HG03039 (cell line): ENCODE measurements at regions not wholly inside any gene's neighbourhood (a gene's known extent, or its start where the extent isn't known, plus 50 kb on each side); places are given as distances from the start of the nearest gene placed in this dataset.

Experiments used
- ATAC-seq: cut with Tn5 transposase; IDR thresholded peaks from one replicate; pipeline ENCODE4 v1.9.1; 2021; ENCODE audit warnings: mild to moderate bottlenecking, moderate library complexity; ENCODE audit not compliant: unreplicated experiment

DNA sequence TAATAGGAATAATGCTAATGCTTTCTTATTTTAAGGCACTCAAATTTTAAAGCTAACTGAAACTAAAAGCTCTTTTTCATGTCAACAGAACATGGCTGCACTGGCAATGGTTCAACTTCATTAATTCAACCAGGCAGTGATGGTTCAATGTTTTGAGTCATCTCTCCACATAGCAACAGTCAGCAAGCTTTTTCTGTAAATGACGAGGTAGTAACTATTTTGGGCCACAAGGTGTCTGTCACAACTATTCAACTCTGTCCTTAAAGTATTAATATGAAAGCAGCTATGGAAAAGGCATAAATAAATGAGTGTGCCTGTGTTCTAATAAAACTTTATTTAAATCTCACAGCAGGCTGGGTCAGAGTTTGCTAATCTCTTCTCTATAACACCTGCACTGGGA, 1425.6 kb upstream of the PIK3C3 start:
- no peak for ATAC-seq

DNA sequence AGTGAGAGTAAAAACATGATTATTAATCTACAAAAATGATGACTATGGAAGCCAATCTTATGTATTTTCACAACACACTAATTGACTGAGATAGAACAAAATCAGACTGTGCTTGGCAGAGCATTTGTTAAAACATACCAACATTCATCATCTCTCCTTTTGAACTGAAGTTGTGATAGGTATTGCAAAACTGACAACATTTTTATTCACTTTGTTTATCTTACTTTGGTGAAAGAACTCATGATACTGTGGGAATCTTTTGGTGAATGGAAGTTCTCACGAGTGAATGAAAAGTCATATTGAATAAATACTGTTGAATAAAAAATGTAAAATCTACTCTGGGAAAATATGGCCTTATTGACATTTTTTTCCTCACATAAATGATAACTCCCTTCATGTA, 1430.2 kb upstream of the PIK3C3 start:
- no peak for ATAC-seq

DNA sequence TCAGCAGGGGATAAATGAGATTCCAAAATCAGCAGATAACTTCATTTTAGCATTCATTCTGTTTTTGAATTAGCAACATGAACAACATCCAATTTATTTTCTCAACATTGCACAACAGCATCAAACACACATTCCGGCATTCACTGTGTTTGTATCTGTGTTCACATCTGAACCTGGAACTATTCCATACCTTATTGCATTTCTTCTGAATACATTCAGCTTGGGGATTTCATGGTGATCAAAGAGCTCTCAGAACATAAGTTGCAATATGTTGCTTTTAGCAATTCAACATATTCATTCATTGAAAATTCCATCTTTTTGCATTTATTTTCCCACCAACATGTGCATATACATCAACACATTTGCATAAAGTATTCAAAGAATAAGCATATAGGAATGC, 1431.7 kb upstream of the PIK3C3 start:
- no peak for ATAC-seq

DNA sequence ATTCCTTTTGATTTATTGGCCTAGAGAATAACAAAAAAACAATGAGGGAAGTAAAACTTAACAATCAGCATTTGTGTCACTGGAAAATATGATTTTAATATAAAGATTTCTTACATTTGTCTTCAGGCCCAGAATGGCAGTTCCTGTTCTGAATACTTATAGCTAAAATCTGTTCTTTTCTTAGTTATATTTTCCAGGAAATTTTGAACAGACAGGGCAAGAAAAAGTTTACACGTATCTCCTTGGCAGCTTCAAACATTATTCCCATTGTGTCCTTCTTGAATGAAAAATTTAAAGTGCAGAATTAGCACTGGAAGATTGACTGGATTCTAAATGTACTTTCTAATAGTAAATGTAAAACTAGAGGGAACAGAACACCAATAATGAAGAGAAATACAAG, 1454.0 kb upstream of the PIK3C3 start:
- no peak for ATAC-seq

DNA sequence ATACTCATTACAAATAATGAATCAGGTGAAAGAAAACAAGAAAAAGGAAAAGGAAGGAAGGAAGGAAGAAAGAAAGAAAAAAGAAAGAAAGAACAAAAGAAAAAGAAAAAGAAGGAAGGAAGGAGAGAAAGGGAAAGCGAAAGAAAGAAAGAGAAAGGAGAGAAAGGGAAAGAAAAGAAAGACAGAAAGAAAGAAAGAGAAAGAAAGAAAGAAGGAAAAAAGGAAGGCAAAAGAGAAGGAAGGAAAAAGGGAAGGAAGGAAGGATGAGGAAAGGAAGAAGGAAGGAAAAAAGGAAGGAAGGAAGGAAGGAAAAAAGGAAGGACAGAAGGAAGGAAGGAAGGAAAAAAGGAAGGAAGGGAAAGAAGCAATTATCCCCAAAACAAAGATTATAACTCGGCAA, 1460.4 kb upstream of the PIK3C3 start:
- no peak for ATAC-seq

DNA sequence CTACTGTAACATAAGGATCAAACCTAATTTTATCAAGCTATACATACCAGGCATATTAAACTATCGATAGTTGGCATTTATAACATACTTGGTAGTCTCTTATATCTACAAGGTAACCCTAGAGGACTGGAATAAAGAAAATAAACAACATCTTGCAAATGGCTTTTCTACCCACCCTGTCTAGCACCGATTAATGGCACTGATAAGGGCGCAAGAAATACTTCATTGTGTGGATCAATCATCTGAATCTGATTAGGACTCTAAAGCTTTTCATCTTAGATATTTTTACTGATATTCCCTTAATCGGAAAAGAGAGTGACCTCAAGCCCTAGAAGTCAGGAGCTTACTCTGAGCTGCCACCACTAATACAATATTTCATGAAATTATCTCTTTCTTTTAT, 1461.7 kb upstream of the PIK3C3 start:
- no peak for ATAC-seq

DNA sequence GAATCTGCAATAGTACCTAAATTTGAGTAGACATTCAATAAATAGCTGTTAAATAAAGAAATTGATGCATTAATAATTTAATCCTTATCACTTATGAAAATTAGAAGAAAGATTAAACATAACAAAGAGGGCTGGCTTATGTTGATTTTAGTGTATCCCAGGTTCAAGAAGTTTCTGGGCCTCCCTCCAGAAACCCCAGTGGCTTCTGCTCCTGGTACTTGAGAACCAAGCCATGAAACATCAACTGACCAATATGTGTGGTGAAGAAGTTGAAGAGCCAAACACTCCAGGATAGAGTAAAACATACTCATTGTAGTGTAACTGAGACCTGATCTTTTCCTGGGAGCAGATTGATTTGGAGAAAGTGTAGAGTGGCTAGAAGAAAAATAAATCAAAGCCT, 1465.7 kb upstream of the PIK3C3 start:
- no peak for ATAC-seq

DNA sequence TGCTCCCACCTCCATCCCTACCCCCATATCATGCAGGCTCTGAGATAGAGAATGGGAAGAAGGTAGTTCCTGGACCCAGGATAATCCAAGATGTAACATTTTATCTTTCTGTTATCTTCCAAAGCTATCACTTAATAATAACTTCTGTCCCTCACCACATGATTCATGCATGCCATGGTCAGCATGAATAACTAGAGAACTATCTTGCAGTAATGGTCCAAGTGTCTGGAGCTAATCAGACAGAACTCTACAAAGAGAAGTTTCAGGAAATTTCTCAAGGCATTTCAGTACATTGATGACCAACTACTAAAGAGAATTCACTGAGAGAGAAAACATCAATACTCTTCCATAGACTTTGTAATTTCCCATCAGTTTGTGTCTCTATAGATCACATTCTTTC, 1469.7 kb upstream of the PIK3C3 start:
- ATAC-seq = no peak

DNA sequence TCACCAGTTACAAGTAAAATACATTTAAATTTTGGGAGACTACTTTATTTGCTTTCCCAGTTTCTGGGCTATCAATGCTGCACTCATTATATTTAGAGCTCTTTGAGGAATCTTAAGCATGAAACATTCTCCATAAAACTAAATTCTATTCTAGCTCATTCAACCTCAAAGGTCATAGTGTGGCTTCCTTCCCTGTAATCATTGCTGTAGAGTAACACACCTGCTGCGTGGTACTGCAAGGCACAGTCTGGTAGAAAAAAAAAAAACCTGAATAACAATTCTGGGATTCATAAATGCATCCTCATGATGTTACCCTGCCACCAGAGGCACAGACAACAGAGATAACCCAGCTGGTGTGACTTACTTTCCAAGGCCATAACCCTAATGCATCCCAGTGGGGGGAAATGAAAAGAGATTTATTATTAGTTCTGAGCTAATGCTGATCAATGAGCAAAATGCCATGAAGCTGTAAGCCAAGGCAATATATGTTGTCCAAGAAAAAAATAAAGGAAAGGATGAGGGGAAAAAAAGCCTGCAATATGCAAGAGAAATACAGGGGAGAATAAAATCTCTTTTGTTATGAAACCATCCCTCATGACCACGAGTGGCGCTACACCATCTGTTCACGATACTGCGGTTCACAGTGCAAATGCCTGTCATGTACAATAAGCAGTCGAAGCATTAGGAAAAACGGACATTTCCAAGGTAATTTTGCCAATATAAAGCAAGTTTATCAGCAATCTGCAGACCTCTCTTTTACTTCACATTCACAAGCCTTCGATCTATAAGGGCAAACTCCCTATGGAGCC, 1481.6 kb upstream of the PIK3C3 start:
- ATAC-seq = no peak

DNA sequence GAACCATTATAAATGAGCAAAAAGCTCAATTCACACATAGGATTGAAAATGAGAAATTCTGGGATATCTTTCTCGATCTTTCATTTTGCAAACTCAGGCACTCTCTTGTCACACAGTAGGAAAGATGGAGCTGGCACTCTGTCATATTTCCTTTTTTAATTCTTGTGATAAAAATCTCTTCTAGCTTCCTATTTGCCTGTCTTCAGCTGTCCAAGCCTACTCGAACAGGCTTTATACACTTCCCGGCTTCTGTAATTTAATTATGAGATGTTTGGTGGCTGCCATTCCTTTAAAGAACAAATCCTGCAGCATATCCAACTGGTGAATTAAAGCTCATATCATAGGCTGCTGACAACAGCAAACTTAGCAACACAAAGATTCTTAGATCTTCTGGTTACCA, 1484.3 kb upstream of the PIK3C3 start:
- ATAC-seq = no peak

DNA sequence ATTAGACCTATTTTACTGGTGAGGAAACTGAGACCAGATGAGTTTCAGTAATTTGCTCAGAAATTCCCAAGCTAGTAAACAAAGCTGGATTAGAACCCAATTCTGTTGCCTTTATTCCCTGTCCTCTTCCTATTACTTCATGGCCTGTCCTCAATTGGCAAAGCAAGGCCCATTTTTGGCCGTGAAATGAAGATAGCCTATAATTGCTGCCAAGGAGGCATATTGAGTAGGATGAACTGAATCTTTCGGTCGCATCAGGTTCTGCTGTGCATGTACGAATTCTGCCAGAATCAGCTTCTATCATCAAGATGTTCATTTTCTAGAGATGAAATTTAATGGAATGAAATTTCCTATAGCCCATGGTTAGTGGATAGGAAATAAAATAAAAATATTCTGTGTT, 1485.2 kb upstream of the PIK3C3 start:
- ATAC-seq = no peak

DNA sequence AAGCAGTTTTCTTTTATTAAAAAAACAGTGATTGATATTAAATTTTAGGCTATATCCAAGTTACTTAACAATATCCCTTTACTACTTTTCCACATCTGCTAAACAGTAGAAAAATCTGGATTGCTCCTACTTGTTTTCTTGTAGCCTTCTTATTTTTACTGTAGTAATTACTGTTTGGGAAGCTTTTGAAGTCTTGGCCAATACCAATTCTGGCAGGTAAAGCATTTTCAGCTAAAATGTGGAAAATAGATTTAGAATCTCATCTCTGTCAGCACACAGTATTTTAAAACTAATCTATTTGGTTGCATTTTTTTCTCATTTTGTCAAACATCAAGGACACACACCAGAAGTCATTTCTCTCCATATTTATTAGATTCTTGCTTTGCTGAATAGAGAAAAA, 1485.7 kb upstream of the PIK3C3 start:
- ATAC-seq = no peak

DNA sequence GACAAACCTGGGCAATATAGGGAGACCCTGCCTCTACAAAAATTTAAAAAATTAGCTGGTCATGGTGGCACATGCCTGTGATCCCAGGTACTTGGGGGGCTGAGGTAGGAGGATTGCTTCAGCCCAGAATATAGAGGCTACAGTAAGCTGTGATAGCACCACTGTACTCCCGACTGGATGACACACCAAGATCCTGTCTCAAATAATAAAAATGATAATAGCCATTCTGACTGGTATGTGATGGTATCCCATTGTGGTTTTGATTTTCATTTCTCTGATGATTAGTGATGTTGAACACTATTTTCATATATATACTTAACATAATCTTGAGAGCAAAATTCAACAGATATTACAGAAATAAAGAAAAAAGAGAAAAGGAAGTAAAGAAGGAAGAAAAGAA, 1491.0 kb upstream of the PIK3C3 start:
- no peak for ATAC-seq

DNA sequence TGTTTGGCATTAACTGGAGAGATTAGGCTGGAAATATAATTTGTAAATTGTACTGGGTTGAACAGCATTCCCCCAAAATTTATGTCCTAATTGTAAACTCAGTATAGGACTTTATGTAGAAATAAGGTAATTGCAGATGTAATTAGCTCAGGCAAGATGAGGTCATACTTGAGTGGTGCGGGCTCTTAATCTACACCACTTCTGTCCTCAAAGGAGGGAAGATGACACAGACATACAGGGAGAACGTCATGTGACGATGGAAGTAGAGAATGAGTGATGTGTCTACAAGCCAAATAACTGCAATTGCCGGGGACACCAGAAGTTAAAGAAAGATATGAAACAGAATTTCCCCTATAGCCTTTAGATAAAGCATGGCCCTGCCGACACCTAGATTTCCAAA, 1501.1 kb upstream of the PIK3C3 start:
- no peak for ATAC-seq

DNA sequence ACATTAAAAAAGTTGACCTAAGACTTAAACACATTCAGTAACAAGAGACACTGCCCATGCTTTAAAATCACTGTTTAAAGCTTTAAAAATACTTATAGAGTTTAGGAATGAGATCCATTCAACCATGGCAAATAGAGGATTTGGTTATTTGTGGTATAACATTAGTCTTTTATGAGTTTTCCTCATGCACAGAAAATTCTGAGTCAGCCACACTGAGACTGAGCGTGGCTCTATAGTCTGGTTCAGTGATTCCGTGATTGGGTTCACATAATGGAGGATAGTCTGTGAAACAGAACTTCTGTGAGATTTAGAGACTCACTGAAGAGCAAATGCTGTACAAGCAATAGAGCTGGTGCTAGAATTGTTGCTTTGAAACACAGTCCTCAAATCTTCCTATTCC, 1502.4 kb upstream of the PIK3C3 start:
- ATAC-seq = no peak

DNA sequence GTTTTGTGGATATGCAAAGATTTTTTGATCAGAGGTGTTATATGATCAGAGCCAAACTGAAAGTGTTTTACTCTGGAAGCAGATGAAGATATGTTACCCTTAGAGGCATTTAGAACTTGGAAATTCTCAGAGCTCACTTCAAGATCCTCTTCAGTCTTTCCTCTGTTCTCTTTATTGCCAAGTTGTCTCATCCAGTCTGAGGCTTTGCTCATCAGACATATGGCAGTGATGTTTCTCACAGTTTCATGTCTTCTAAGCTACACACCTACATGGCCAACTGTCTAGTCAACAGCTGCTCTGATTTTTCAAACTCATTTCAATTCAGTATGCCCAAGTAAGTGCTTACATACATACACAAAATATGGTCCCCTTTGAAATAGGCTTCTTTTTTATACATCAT, 1504.3 kb upstream of the PIK3C3 start:
- no peak for ATAC-seq

DNA sequence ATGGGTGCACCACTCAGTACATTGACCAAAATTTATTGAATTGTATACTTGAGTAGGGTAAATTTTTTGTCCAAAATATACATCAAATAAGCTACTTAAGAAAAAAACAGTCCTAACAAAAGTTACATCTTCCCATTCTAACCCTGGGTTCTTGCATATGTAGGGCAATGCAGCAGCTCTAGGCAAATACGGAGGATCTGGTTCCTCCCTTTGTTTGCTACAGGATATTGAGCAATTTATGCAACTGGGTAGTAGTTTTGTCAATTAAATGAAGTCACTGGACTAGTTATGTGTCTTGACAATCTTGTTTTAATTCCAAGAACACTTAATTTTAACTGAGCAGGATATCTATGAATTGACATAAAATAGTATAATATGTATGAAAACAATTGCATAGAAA, 1507.2 kb upstream of the PIK3C3 start:
- no peak for ATAC-seq

DNA sequence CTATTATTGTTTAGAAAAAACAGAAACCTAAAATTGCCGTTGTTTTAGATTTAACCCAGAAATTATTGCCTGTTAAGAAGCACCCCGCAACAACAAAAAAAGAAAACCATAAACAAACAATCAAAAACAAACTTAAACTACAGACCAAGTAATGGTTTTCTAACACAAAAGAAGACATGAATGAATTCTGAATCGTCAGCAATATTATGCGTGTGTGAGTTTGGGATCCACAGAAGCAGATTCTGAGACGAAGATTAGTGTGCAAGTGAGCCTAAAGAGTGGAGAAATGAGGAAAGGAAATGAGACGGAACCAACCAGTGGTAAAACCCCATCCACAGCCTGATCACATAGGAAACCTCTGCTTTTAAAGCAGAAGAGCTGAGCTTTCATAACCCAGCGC, 1514.9 kb upstream of the PIK3C3 start:
- ATAC-seq = no peak

DNA sequence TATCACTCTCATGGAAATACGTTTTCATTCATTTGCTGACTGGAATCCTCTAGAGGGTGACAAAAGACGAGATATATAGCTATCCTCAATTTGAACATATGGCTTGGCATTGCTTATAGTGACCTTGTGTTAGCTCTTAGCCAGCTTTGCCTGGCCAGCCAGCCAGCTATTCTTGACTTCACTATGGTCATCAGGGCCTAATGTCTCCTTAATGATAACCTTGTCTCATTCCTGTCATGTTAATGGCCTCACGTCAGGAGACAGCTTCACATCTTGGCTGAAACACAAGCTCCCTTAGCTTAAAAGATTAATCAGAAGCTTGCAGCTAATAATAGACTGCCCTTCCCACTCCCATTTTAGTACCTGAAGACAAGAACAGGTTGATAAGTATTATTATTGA, 1517.5 kb upstream of the PIK3C3 start:
- ATAC-seq = no peak

DNA sequence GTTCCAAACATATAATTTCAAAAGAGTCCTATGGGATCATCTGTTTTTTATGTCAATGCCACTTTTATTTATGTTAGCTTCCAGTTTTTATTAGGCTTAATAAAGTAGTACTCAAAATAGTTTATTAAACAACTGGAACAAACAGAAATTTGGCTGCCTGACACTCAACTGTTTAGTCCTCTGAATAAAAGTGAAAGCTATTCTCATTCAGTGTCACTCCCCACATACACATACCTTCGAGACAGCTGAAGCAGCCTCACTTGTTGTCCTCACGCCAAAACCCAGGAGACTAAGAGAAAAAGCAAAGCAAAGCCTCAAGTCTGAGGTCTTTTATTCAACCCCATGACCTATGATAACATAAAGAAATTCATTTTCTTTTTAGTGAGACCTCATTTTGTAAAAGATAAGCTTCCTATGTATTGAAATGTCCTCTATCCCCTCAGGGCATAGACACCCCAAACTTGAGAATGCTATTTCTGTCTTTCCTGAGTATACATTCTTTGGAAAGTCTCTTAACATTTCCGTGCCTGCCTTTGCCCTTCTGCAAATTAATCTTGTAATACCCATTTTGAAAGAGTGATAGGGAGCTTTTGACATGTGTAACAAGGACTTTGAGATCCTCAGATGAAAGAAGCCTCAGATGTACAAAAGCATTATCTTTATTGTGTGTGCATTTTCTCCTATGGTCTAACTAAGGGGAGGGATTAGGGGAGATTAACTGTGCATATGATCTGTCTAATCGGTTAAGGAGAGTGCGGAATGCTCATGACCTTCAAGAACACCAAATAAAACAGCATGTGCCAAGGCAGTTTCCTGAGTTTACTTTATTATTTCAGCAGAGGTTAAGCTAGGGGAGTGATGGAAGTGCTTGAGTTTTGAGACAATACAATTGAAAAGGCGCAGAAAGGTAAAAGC, 1523.7 kb upstream of the PIK3C3 start:
- no peak for ATAC-seq

DNA sequence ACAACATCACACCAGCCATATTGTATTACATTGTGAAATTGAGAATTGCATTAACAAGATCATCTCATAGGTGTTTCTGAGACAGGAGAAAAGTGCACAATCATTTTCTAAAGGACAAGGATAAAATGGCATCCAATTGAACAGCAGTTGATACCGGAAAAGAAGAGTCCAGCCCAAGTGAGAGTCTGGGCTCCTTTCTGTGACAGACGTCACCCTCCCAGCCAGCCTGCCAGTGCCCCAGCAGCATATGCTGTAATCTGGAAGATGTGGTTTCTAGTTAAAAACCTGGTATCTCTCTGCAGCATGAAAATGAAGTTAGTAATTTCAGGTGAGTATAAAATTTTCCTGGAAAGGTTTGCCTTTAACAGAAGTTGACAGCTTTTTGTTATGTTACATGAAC, 1531.7 kb upstream of the PIK3C3 start:
- no peak for ATAC-seq

DNA sequence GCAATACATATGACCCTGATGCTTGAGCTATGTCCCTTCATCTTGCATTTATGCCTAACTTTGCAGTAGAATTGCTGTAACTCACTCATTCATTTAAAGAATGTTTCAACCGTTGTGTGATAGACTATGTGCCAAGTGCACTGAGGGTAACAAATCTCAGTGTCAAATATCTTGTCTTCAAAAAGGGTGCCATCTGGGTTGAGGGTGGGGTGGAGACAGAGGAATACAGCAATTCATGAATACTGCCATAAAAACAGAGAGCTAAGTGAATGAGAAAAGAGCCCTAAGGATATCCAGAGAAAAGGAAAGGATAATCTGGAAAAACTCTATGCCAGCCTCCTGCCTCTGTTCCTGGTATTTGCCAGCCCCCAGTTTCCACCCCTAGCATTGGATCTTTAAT, 1534.4 kb upstream of the PIK3C3 start:
- ATAC-seq = no peak
